GM19463 (cell line): ENCODE measurements at regions not wholly inside any gene's neighbourhood (a gene's known extent, or its start where the extent isn't known, plus 50 kb on each side); places are given as distances from the start of the nearest gene placed in this dataset.

Experiments
- ATAC-seq: cut with Tn5 transposase; IDR thresholded peaks from one replicate; pipeline ENCODE4 v1.9.1; 2021; ENCODE audit warnings: mild to moderate bottlenecking, moderate library complexity; ENCODE audit not compliant: unreplicated experiment

DNA sequence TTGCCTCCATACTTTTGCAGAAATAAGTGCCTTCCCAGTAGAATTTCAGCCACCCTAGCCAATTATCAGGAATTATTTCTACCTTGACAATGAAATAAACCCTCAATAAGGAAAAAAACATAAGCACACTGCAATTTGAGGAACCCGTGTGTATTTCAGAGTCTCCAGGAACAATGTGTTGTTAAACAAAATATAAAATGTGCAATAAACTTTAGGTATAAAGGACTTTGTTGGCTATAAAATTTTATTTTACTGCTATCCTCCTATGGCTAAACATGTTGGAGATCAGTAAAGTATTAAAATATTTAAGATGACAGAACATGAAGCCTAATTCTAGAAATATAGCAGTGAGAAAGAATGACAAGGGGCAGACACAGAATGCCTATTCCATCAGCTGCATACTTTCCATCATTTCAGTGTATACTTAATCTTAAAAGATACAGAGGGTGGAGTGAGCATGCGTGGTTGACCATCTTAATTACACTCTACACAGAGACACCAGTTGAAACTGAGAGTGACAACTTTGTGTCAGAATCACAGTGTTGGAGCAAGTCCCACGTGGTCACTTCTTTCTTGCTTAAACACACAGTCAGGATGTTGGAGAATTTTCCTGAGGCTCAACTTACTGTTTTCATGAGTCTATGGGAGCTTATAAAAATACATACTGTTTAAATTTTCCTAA is 79.0 kb upstream of the SUCLG2 start:
- ATAC-seq, result no peak

DNA sequence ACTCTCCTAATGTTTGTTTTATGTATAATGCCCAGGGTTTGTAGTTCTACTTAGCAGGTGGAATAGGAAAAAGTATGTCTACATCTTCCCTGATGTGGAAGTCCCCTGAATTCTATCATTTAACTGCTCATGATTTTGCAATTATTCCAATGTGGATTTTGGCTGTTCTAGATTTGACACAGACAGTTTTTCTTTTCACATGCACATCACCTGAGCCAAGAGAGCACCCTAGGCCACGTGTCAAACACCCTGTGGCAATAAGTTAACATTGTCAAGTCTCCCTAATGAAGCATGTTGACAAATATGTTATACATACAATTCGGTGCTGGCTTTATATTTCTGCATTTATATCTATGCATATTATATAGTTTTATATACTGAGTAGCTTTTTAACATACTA is 70.0 kb upstream of the SUCLG2 start:
- no peak for ATAC-seq

DNA sequence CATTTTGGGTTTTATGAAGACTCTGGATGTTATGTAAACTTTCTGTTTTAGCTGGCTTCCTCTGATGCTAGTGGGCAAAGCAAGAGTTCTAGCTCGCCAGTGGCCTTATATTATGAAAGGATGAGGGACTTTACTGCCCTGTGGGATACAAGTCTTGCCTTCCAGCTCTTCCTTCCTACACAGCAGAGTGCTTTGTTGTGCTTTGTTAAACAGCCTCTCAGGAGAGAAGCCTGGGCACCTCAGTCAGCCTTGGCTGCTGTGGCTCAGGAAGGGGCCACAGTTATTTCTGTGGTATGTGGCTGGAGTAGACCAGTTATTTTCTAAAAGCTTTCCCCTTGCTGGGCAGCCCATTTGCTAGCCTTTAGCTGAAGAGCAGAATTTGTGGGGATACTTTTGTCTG is 69.5 kb upstream of the SUCLG2 start:
- no peak for ATAC-seq

DNA sequence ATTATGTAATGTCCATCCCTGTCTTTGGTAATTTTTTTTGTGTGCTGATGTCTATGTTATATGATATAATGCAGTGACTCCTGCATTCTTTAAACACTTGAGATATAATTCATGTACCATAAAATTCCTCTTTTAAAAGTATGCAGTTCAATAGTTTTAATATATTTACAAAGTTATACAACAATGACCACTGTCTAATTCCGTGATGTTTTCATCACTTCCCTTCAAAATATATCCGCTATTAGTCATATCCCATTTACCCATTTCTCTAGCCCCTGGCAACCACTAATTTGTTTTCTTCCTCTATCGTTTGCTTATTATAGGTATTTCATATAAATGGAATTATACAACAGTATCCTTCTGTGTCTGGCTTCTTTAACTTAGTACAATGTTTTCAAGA is 64.9 kb upstream of the SUCLG2 start:
- no peak for ATAC-seq

DNA sequence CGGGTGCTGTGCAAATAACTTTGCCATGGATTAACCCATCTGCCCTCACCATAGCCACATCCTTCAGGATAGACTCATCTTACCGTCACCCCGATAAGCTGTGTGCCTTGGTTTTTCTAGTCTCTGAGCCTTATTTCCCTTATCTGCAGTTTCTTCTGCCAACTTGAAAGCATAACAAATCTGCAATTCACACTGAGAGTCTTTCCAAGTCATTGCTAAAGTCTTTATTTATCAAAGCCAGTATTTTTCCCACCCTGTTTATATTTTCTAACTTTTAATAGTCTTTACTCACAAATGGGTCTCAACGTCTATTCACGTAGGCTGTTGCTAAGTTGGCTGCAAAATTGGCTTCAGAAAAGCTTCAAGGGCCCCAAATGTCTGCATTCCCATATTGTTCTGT is 61.6 kb upstream of the SUCLG2 start:
- no peak for ATAC-seq

DNA sequence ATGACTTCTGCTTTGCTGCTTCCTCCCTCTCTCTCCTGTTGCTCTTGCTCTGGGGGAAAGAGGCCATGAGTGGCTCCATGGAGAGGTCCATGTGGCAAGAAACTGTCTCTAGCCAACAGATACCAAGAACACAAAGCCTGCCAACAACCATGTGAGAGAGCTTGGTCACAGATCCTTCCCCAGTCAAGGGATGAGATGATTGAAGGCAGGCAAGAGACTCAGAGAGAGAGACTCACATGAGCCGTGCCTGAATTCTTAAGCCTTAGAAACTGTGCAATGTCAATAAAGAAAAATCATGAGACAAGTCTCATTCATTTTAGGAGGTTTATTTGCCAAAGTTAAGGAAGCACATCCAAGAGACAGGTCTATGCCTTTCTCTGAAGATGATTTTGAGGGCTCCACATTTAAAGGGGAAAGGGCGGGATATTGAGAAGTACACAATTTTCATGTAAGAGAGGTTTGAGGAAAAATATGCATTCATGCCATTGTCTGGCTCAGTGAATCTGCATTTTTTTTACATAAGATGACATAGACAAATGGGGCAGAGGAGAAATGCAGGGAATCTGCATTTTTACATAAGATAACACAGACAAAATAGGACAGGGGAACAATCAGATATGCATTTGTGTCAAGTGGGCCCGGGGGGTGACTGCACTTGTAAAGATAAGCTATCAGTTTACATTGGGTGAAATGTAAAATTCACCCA is 59.5 kb upstream of the SUCLG2 start:
- ATAC-seq, result no peak

DNA sequence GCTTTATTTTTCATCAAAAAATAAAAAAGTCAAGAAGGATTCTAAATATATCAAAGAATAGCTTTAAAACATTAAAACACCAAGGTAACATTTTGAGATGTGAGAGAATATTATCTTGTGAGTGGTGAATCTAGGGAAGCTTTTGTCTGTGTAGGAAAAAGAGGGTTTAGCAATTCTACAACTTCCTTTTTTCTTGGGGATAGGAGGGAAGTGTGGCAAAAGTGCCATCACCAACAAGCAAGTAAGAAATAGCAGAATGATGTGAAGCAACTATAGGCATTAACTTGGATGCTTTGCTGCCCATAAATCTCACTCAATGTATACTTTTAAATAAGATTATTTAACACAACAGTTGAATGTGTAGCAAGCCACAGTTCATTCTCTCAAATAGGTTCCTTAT is 57.8 kb upstream of the SUCLG2 start:
- ATAC-seq, result no peak

DNA sequence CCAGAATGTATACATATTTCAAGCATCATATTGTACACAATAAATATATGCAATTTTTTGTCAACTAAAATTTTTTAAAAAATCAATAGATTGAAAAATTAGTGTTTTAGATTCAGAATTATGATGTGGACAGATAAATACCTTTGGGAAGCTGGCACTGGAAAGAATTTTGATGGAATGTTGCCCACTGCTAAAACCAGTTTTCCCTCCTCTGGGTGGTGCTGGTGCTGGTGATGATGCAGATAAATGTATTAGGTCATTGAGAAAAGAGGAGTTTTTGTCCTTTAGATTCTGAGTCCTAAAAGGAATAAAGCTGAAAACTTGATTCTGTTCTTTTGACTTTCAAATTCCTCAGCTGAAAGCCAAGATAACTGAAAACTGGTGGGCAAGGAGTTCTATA is 56.0 kb upstream of the SUCLG2 start:
- no peak for ATAC-seq

DNA sequence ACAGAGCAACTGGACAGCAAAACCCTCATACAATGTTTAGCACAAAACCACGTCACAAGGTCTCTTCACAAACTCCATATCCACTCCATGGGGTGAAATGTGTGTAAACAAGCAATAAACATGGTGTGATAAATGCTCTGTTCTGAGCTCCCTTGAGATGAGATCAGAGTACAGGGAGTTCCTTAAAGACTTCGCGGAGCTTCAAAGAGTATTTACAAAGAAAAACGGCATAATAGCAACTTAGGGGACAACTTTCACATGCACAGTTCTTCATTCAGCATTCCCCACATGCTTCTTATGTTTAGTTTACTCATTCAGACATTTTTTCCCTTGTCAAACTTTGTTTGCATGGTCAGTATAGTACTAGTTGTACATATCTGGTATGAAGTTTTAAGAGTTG is 52.5 kb upstream of the SUCLG2 start:
- ATAC-seq, result no peak

DNA sequence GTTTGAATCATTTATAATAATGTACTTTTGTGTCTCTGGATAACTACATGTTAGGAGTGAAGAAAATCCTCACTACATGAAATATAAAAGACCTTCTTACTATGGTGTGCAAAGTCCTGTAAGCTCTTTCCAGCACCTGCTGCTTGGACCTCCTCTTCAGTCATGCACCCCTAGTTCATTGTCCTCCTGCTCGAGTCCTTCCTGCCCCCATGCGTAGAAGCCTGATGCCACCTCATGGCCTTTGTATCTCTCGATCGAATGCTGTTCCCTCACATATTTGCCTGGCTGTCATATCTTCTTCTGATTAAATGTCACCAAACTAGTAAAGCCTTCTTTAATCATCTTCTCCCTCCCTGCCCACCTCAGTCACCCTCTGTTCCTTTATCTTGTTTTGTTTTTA is 49.9 kb upstream of the SUCLG2 start:
- ATAC-seq, result no peak
